Stimulated activated naive CD8-positive, alpha-beta T cell treated with anti-CD3 and anti-CD28 coated beads, Interleukin-15, Interleukin-2, amounts not matched to agents 100 U/mL and 50 U/mL, for 24 hours (primary cell): ENCODE measurements at regions not wholly inside any gene's neighbourhood (a gene's known extent, or its start where the extent isn't known, plus 50 kb on each side); places are given as distances from the start of the nearest gene placed in this dataset.
"Not testable (repeated sequence)": the region's sequence is repeated elsewhere in the genome, so short reads cannot be mapped to it uniquely, and the experiment has no call there.

Source experiments
- ATAC-seq: fragments of 150-1000 bp; cut with Tn5 transposase; one replicate; pipeline ENCODE4 v1.10.0; 2021
- DNase-seq: peaks from one replicate; pipeline ENCODE4 v3.0.0; 2021

DNA sequence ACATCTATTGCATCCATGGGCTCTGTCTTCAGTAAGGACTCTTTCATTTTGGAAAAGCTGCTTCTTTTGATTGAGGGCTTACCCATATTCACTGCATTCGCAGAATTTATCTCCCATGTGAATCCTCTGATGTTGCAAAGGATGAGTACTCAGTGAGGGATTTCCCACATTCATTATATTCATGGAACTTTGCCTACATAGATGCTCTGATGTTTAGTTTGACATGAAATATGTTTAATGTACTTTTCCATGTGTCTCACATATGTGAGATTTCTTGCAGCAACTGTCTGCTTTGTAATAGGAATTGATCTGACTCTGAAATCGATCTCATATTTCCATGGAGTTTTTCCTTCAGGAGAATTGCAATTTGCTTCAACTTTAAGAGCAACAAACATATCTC is 1699.6 kb upstream of the FLRT2 start:
- ATAC-seq (no peak), DNase-seq (no peak)

DNA sequence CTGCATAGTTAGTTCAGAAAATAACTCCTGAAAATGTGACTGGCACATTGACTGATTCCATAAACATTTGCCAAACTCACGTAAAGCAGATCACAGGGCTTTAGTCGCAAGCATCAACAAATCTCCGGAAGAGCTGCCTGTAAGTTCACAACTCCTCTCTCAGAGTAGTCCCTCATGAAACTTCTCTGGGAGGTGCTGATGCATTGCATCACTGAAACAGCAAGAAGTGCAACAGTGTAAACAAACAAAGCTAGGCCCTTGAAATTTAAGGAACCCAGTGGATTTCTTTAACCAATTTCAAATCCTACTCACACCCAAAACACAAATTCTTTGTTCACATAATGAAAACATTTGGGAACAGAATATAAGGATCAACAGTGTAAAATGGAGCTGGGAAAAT is 1691.7 kb upstream of the FLRT2 start:
- no peak for DNase-seq
- no peak for ATAC-seq

DNA sequence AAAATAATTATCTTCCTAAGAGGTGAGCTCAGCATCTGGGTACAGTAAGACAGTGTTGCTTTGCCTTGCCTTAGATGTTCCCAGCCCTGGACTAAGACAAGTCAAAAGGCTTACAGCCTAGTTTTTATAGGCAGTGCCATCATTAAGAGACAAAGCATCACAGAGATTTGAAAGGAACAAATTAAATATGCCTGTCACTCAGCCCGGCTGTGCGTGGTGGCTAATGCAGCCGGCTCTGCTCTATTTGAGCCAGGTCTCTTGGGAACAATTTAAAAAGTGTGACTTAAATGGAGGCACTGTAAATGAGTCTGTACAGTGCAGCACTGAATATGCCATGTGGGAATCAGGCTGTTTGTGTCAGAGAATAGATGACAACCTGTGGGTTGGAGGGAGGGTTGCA is 1687.4 kb upstream of the FLRT2 start:
- ATAC-seq = no peak
- DNase-seq = no peak

DNA sequence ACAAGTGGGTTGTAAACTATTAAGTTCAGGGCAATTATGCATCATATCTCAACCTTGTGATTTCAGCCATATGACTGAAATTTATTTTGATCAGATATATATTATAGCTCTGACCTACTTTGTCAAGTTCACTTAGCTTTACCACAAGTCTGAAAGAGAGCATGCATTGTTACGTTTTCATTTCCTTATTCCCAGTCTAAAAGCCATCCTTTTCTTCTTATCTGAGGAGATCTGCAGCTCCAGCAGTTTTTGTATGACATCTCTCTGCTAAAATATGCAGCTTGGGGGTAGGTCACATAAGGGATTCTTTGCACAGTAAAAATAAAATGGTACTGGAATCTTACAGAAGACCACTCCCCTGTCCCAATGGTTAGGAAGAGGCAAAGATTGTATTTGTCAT is 1682.8 kb upstream of the FLRT2 start:
- DNase-seq = no peak
- ATAC-seq = no peak

DNA sequence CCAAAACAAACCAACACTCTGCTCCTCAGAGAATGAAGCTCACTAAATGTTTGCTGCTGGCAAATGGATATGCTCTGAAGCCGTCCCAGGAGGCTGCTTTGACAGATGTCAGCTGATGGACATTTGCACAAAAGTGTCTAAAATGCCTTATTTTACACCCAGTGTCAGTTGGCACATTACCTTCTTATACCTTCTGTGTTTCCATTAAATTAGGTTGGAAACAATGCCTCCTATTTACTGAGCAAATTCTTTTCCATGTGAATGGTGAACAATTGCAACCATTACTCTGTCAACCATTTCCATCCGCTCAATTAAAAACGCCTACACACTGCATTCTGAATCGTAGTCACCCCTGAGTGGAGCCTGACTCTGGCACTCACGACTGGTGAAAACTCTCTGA is 1679.9 kb upstream of the FLRT2 start:
- ATAC-seq (no peak), DNase-seq (no peak)

DNA sequence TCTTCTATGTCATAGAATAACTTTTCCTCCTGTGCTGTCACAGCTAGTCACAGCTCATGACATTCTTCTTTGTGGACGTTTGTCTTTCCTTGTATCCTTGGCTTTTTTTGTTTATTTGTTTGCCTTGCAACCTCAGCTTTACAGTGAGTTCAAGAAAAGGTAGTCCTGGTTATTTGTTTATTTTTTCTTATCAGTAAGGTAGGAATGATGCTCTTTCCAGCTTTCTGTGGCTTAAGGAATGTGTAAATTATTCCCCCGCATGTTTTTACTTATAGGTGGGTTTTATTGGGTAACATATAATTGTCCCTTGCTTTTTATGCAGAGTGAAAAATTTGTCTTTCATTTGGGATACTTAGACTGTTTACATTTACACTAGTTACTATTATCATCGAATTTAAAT is 1673.6 kb upstream of the FLRT2 start:
- DNase-seq = no peak
- no peak for ATAC-seq

DNA sequence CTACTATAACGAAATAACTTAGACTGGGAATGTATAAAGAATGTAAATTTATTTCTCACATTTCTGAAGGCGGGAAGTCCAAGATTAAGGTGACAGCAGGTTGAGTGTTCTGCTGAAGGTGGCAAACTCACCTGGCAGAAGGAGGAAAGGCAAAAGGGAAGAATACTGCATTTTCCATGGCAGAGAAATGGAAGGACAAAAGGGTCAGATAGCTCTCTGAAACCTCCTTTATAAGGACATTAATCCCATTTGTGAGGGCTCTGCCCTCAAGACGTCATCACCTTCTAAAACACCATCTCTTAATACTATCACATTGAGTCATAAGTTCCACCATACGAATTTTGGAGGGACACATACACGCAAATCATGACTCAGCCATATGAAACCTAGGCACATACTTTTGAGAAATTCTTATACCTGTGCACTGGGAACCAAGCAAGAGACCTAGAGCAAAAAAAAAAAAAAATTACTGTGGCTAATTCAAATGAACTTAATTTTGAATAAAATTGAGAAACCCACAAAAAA is 1669.3 kb upstream of the FLRT2 start:
- no peak for DNase-seq
- no peak for ATAC-seq

DNA sequence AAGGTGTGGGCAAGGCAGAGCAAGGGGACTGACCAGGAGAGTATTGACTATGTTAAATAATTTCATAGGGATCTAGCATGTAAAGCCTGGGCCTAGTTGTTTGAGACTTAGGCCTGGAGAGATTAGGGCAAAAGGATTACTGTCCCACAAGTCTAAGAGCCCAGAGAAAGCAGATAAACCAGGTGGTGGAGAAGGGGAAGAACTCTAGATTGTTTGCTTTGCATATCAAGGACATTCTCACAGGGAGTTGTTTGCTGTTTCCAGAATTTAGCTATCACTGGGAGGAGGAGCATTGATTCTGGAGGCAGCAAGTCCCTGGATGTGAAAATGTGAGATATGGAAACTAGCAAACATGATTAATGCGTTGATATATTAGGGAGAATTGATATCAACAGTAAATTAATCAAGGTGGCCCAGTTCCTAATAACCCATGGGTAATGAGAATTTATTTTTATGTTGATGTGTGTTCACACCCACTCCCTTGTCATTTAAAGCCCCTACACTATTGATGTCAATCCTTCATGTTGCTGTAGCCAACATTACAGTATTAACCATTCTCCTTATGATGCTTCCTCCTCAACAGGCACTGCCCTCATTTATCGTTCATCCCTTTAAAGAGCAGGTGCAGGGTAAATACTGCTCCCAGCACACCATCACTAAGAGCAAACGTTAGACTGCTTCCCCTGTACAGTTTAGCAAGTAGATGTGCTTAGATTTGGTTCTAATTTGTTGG is 1666.7 kb upstream of the FLRT2 start:
- no peak for DNase-seq
- no peak for ATAC-seq

DNA sequence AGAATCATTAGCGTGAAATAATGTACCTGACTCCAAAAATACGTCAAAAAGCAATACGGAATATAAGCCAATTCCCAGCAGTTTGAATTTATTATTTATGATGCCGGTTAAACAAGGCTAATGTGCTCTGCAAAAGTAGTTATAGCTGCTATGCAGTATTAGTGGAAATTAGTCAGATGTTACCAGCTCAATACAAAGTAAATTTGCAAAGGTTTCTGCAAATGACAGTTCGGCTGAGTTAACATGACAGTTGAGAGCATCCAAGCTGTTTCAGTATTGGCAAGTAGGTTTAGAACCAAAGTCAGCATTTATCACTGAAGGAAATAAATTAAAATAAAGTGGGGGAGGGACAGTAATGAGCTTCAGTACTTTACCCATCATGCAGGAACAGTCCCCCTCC is 1665.8 kb upstream of the FLRT2 start:
- ATAC-seq (no peak), DNase-seq (no peak)

DNA sequence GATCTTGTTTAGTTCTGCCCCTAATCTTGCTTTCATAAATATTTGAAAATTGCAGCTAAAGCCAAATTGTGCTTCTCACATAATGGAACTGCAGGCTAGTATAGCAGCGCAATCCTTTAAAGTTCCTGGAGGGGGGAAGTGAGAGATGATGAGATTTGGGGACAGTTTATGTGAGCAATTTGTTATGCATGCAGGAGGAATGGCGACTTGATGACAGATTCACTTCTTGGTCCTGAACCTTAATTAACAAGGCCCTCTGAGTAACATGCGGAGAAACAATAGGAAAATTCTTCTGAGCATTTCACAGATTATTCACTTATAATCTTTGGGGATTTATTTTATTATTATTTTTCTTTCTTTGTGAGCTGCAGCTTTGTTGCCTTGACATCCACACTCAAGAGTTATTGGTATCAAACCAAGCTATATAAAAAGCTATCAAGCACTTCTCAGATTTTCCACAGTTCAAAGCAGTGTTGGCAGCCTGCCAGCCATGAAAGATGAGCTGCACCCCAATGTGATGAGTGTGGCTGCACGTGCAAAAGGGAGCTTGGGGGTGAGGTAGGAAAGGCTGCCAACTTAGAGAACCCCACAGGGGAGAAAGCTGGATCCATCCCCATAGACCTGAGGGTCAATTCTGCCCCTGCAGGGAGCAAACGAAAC is 1662.2 kb upstream of the FLRT2 start:
- ATAC-seq (no peak), DNase-seq (no peak)

DNA sequence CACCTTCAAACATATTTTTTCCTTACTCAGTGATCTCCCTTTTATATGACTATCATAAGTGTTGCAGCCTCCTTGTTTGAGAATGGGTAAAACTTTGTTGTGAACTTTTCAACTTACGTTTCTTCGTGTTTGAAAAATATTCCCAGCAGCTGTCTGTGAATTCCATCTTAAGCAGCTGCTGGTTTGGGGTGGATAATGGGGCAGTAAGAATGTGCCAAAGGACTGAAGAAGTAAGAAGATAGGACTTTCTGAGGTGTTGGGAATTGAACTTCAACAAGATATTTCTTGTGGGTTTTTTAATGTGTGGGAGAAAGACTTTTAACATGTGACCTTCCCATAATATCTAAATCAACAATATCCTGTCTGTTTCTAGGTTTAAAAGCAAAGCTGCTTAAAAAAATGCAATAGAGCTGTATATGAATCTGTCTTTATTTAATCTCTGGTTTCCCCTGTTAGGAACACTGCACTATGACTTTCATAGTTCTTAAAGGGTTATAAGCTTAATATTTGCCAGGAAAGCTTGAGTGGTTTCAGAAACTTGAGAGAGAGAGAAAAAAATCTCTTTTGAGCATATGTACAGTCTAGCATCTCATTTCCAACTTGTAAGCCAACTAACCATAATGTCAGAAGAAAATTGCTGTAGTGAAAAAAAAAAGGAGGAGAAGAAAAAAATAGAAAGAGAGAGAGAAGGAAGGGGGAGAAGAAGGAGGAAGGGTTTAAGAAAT is 1659.2 kb upstream of the FLRT2 start:
- DNase-seq (no peak), ATAC-seq (no peak)

DNA sequence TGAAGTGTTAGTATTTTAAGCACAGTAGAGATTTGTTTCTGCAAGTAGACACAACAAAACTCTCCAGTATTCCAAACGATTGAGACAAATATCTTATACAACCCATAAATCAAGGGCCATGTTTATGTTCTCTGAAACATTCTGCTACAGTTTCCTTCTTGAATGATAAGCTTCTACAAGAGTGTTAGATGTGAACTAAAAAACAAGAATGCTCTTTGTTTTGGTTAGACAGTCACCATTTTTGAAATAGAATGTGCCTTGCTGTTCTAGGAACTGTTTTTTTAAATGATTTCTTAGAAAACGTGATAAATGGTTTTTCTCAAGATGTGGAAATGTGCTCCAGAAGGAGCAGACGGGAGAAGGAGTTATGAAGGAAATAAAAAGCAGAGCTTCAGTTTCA is 1656.3 kb upstream of the FLRT2 start:
- DNase-seq (no peak), ATAC-seq (no peak)

DNA sequence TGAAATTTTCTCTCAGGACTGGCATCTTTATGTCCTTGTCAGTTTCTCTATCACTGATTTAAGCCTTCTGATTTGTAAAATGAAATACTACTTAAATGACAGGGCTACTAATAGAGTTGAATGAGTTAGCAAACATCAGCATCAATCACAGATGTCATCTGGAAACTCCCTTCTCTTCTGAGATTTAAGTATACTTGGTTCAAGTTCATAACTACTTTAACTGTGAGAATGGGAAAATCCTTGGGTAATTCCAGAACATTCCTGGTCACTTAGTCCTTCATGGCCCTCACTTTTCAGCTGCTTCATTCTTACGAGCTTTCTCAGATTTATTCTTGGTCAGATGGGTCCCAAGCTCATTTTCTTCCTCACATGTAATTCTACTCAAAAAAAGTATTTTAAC is 1655.3 kb upstream of the FLRT2 start:
- DNase-seq (no peak), ATAC-seq (no peak)

DNA sequence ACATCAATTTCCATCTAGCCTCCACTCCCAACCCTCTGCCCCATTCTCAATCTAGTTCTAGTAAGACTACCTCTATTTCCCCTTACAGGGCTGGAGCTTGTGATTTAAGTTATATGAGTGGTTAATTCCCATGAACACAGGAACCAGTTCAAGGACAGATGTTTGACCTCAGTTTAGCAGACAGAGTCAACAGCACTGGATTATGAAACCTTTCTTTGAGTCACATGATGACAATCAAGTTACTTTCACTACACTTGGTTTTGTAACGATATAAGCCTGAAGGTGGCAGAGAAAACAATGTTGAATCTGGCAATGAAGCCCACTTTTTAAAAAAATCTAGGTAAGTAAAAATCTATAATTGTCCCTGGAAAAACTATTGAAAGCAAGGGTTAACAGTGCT is 1646.2 kb upstream of the FLRT2 start:
- ATAC-seq (no peak), DNase-seq (no peak)

DNA sequence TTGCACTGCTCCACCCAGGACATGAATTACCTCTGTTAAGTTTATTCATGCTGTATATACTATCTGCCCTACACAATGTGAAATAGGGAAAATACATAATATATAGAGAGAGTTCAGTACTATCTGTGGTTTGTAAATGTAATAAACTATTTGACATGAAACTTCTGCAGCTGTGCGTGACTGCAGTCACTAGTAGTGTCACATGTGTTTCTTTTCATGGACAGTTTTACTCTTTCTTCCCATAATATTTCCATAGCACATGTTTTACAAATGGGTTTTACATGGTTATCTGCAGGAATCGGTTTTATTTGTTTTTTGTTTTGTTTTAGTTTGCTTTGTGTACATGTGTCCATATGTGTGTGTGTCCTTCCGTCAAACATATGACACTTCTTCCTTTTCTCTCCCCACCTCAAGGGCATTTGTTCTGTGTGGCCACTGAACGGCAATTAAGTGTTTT is 1644.1 kb upstream of the FLRT2 start:
- ATAC-seq (no peak), DNase-seq (no peak)

DNA sequence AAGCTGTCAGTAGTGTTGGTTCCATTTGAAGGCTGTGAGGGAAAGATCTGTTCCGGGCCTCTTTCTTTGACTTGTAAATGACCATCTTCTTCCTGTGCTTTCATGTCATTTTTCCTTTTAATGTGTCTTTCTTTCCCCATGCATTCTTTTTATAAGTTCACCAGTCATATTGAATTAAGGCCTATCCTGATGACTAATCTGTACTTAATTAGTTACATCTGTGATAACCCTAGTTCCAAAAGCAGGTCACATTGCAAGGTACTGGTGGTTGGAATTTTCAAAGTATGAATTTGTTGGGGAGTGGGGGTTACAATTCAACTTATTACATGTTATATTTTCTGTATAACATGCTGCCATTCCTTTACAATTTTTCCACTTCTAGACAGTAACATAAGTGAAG is 1642.1 kb upstream of the FLRT2 start:
- DNase-seq (no peak), ATAC-seq (no peak)

DNA sequence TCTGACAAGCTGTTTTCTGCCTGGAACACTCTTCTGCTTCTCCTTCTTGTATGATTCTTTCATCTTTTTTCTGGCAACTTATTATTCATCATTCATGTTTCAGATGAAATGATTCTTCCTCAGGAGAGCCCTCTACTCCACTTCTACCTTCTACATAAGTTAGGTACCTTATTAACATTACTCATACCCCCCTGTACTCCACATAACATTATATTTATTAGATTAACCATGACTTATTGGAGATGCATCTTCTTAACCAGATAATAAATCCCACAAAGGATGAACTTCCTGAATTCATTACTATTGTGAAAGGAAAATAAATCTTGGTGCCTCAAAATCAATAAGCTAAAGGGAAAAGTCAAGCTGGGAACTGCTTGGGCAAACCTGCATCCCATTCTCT is 1636.5 kb upstream of the FLRT2 start:
- DNase-seq (no peak), ATAC-seq (no peak)

DNA sequence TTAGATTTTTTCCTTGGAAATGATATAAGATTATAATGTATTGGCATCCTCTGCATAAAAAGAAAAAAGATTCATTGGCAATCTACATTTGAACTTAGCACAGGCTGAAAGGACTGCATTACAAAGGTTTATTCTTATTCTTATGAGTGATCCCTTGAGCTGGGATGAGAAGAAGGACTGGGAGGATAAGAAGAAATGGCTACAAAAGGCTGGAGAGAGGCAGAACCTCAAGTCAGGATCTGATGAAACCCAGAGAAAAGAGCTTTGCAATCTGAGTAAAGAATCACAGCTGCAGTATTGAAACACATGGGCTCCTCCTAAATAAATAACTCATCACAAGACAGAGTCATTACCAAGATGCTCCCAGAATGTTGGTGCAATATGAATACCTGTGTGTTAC is 1635.4 kb upstream of the FLRT2 start:
- no peak for DNase-seq
- no peak for ATAC-seq

DNA sequence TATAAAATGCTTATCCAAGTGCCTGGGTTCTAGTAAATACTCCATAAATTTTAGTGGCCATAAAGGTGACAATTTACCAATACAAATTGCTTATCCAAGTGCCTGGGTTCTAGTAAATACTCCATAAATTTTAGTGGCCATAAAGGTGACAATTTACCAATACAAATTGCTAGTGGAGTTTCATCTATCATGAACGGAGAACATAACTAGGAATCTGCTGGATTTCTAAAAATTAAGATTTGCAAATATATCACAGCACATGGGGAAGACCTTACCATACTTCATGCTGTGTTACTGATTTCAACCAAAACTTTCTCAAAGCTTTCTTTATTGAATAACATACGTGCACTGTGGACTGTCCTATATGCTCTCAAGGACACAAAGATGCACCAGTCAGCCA is 1631.4 kb upstream of the FLRT2 start:
- not testable (repeated sequence) for ATAC-seq, DNase-seq

DNA sequence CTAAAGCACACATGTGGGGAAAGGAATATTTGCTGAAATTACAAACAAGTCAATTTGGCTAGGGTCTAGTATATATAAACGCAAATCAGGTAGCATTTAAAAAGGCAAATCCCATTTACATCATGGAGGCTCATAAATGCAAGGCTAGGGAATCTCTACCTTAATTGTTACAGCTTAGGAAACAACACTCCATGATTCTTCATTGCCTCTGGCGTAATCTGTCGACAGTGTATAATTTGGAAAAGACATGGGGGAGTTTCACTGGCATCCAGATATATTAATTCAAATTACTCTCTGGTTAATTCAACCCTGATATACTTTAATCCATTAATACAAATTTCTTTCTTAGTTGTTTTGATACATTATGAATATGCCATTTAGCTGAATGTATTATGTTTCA is 1630.2 kb upstream of the FLRT2 start:
- ATAC-seq (no peak), DNase-seq (no peak)

DNA sequence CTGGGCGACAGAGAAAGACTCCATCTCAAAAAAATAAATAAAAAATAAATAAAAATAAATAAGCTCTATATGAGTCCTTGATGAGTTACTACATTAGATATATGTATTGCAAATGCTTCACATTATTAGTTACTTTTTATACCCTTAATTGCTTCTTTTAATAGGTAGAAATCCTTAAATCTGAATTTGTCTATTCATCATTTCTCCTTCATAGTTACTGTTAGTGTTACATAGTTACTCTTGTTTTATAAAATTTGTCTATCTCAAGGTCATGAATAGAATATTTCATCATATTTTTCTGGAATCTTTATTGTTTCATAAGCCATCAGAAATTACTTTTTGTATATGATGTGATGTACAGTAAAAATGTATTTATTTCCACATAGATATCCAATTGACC is 1624.8 kb upstream of the FLRT2 start:
- no peak for DNase-seq
- ATAC-seq = no peak

DNA sequence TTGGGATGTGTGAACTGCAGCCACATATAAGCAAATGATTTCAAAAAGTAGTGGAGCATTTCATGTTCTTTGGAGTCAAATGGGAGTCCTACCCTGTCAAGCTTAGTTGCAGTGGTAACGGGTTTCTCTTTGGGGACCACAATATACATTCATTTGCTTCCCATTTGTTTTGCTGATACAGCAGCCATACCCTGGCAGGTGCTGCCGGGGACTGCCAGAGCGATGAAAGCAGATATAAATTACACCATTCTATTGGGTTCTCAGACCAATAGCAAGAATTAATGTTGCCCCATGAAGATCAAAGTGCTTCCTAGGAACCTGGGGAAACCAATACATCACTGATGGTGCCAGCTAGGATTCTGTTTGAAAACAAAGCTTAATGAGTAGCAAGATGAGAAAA is 1621.5 kb upstream of the FLRT2 start:
- DNase-seq = no peak

DNA sequence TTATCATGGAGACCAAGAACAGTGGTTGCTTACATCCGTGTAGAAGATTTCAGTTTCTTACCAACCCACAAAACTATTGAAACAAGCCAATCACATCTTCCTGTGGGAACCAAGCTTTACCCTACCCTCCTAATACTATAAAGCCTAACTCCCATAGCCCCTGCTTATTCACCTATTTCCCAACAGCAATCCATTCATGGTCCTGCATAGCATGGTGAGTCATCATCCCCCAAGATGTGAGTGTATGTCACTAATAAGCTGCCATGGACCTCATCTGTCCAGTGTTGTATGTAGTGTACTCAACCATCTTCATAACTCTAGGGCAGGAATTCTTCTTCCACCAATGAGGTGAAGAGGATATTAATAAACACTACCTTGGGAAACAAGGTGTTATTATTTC is 1620.4 kb upstream of the FLRT2 start:
- DNase-seq (no peak), ATAC-seq (no peak)

More for the DNA sequence above, 1621.5 kb upstream of the FLRT2 start:
- ATAC-seq = no peak
